ENCODE measurements at regions not wholly inside any gene's neighbourhood (a gene's known extent, or its start where the extent isn't known, plus 50 kb on each side); places are given as distances from the start of the nearest gene placed in this dataset.

DNA sequence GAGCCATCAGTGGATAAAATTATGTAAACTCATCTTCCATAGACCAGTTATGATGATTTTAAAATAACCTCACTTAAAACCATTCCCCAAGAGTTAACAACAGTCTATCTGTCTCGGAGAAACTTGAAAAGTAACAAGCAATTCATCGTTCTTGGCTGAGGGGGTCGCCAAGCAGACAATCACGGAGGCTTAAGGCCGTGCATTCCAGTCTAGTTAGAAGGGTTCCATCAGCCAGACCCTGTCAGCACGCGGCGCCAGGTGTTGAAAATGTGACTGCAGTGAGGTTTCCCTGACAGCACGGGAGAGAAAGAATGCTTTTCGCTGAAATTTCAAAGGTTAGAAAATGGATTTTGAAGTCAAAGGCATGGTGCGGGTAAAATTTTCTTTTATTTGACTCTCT lies 1025.0 kb upstream of the CELF2 start:
- TF ChIP-seq, protein P1, sequence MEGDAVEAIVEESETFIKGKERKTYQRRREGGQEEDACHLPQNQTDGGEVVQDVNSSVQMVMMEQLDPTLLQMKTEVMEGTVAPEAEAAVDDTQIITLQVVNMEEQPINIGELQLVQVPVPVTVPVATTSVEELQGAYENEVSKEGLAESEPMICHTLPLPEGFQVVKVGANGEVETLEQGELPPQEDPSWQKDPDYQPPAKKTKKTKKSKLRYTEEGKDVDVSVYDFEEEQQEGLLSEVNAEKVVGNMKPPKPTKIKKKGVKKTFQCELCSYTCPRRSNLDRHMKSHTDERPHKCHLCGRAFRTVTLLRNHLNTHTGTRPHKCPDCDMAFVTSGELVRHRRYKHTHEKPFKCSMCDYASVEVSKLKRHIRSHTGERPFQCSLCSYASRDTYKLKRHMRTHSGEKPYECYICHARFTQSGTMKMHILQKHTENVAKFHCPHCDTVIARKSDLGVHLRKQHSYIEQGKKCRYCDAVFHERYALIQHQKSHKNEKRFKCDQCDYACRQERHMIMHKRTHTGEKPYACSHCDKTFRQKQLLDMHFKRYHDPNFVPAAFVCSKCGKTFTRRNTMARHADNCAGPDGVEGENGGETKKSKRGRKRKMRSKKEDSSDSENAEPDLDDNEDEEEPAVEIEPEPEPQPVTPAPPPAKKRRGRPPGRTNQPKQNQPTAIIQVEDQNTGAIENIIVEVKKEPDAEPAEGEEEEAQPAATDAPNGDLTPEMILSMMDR (IDR thresholded peaks at IDR 0.05) = no peak
- no peak for TF ChIP-seq POLR2AphosphoS5 (IDR thresholded peaks at IDR 0.05; ENCODE audit: insufficient read depth in 1 of 2, low read depth in 1 of 2)
